Kidney epithelial cell (primary cell): ENCODE measurements at regions not wholly inside any gene's neighbourhood (a gene's known extent, or its start where the extent isn't known, plus 50 kb on each side); places are given as distances from the start of the nearest gene placed in this dataset.

Experiments used
- DNase-seq: peaks from one replicate; pipeline ENCODE4 v3.0.0-alpha.2; 2010; ENCODE audit warnings: low read depth
- H3K27me3 ChIP-seq: 2 replicates; pipeline ENCODE4 v1.6.0; 2011; ENCODE audit warnings: low read length; ENCODE audit not compliant: control insufficient read depth, insufficient read depth
- H3K36me3 ChIP-seq: 2 replicates; pipeline ENCODE4 v1.5.1; 2011; ENCODE audit warnings: low read length; ENCODE audit not compliant: control insufficient read depth, insufficient read depth
- H3K4me3 ChIP-seq: 2 replicates; pipeline ENCODE4 v1.5.1; 2011; ENCODE audit warnings: low read depth, mild to moderate bottlenecking, control low read depth, low read length
- CTCF ChIP-seq: IDR thresholded peaks from 2 replicates; pipeline ENCODE4 v1.5.1; 2011; ENCODE audit warnings: mild to moderate bottlenecking, moderate library complexity, low read length, control low read depth, inconsistent platforms; ENCODE audit not compliant: insufficient read depth, poor library complexity, severe bottlenecking

DNA sequence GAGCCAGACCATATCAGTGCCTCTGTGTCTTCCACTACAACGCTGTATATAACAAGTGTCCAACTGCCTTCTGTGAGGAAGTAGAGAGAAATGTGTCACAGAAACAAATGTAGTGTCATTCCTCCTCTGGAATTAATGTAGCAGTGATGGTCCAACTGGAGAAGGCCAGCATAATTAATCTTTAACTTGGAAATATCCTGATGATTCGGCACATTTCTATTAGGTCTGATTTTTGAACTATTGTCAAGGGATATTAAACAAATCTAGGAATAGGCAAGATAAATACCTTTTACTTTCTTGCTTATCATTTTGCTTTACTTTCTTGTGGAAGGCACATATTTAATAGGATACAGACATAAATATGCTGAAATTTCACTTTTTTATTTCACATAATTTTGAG is 446.2 kb upstream of the ALCAM start:
- DNase-seq: no peak
- no peak overlapping the region for H3K4me3 ChIP-seq
- TF ChIP-seq CTCF: no peak
- H3K27me3 ChIP-seq: no peaks in the 10 kb centered on the region
- no peaks in the 10 kb centered on the region for H3K36me3 ChIP-seq

DNA sequence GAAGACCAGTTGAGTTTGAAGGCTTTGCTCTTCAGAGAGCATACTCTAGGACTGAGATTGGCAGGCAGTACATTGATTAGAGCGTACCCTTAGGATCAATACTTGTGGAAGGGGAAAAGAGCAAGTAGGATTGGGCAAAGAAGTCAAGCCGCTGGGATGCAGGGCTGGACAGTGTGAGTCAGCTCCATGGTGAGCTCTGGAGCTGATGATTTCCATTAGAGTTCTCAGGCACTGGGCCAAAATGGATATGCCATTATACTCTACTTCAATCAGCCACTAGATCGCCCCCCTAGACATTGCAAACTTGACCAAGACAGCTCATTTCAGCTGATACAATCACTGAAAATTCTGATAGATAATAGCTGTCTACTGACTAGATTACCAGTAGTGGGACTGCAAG is 432.7 kb upstream of the ALCAM start:
- no peak overlapping the region for H3K4me3 ChIP-seq
- TF ChIP-seq CTCF: no peak
- H3K27me3 ChIP-seq: no peaks in the 10 kb centered on the region
- H3K36me3 ChIP-seq: no peaks in the 10 kb centered on the region
- no peak for DNase-seq

GRCh38 chr3:104935613-104936012 is 431.1 kb upstream of the ALCAM start:
- Histone ChIP-seq H3K36me3 (no peaks in the 10 kb centered on the region), H3K27me3 (no peaks in the 10 kb centered on the region), H3K4me3 (no peak overlapping the region)
- no peak for TF ChIP-seq CTCF
- no peak for DNase-seq

DNA sequence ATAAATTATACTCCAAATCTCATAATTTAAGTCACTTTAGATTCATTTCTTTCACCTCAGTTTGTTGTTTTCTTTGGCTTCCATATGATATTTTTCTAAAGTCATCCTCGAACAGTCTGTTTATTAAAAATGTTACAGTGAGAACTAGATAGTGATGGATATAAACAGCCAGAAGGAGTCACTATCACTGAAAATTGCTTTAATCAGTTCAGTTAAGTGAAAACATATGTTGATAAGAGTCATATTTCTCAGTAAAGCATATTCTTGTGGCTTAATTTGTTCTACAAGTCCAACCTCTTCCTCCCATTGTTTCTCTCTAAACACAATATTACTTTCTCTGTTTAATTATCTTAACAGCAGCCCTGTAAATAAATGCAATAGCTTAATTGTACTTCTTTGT is 427.5 kb upstream of the ALCAM start:
- Histone ChIP-seq H3K4me3 (no peak overlapping the region), H3K36me3 (no peaks in the 10 kb centered on the region), H3K27me3 (no peaks in the 10 kb centered on the region)
- no peak for TF ChIP-seq CTCF
- no peak for DNase-seq

DNA sequence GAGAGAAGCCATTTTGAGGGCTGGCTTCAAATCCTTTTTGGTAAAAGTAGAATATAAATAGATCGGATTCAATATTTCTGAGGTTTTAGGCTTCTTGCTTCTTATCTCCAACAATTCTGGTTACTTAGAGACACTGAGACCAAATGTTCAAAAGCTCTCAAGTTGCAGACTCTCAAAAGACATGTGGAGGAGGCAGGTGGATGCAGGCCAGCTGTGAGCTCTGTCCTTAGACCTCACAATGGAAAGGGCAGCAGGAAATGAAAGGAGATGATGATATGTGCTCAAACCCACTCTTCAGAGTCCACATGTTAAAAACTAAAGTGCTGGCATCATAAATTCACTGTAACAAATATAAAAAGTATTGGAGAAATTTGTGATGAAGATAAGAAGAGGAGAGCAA is 424.9 kb upstream of the ALCAM start:
- no peak for TF ChIP-seq CTCF
- no peak for DNase-seq
- Histone ChIP-seq H3K4me3 (no peak overlapping the region), H3K27me3 (no peaks in the 10 kb centered on the region), H3K36me3 (no peaks in the 10 kb centered on the region)

- DNase-seq: no peak
Observed at GRCh38 chr3:104943974-104944373, 422.7 kb upstream of the ALCAM start.

More at GRCh38 chr3:104943974-104944373, 422.7 kb upstream of the ALCAM start:
- Histone ChIP-seq H3K4me3 (no peak overlapping the region), H3K36me3 (no peaks in the 10 kb centered on the region), H3K27me3 (no peaks in the 10 kb centered on the region)
- no peak for TF ChIP-seq CTCF
